Heart left ventricle (tissue), 13 donors: ENCODE measurements at regions not wholly inside any gene's neighbourhood (a gene's known extent, or its start where the extent isn't known, plus 50 kb on each side); places are given as distances from the start of the nearest gene placed in this dataset.

ENCODE experiments used
- POLR2A ChIP-seq, 2 donors: fragments of 450-650 bp; IDR thresholded peaks; one replicate each; pipeline ENCODE4 v1.6.1; 2017; ENCODE audit warnings: antibody characterized with exemption in 2 of 2, mild to moderate bottlenecking in 2 of 2, moderate library complexity in 2 of 2
- TF ChIP-seq, protein P1 (sequence below), 12 donors: fragments of 200-600 bp; sonication (generic) in 4 of 12; IDR thresholded peaks; one replicate each; pipeline versions ENCODE4 v1.5.0 to v1.8.0; 2018 to 2022; ENCODE audit warnings: antibody characterized with exemption in 12 of 12, mild to moderate bottlenecking in 5 of 12
- donor health status: ischemic (EF 13 %, LVEDD 7.1; RV severe dilation, severe dysfunction).
- donor health status: DM: no; HTN: yes; CAD: no.
- donor health status: DM: no; HTN: no; CAD: no.
- donor health status: ischemic (EF 25% LVEDD 6.9; RV normal size, moderate dysfunction).
- donor health status: ischemic (EF 25% LVEDD 5.7; RV mildly dilated, moderate dysfunction).
- donor health status: ischemic (EF 35%, LVEDD 5.7; RV mildly dilated, moderate dysfunction).
- donor health status: nonischemic (EF 11% LVEDD 7.7; RV severe dilation, severe dysfunction).
- donor health status: DM: yes; HTN: yes; CAD: no.
- donor health status: PGD.
- donor health status: ischemic (EF 29% LVEDD 5.4; RV normal size, mild dysfunction).
- donor health status: nonischemic (EF 23%, LVEDD 6.1; RV moderate dilation, normal function).

DNA sequence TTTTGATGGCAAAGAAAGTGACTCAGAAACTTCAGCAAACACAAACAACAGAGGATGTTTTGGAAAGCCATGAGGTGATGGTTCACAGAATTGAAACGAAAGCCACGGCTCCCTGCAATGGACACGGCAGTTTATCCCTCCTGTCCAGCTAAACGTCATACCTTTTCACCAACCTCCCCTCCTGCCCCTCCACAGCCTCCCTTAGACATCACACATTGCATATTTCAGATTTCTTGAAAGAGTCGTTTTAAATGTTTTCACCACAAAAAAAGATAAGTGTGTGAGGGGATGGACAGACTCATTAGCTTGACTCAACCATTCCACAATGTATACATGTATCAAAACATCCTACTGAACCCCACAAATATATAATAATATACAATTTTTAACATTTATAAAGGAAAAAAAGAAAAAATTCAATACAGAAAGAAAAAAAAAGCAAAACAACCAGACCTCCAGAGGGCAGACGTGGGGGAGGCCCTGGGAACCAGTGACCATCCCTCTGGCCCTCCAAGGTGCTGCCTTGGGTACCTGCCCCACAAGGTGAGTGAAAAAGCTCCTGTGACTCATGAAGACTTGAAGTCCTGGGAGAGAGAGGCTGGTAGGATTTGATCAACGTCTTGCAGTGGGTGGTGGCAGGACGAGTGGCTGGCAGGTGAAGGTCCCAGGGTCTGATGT lies 117.2 kb upstream of the THBS2 start:
- TF ChIP-seq, protein P1, sequence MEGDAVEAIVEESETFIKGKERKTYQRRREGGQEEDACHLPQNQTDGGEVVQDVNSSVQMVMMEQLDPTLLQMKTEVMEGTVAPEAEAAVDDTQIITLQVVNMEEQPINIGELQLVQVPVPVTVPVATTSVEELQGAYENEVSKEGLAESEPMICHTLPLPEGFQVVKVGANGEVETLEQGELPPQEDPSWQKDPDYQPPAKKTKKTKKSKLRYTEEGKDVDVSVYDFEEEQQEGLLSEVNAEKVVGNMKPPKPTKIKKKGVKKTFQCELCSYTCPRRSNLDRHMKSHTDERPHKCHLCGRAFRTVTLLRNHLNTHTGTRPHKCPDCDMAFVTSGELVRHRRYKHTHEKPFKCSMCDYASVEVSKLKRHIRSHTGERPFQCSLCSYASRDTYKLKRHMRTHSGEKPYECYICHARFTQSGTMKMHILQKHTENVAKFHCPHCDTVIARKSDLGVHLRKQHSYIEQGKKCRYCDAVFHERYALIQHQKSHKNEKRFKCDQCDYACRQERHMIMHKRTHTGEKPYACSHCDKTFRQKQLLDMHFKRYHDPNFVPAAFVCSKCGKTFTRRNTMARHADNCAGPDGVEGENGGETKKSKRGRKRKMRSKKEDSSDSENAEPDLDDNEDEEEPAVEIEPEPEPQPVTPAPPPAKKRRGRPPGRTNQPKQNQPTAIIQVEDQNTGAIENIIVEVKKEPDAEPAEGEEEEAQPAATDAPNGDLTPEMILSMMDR (IDR thresholded peaks at IDR 0.05): no peak
- TF ChIP-seq POLR2A (IDR thresholded peaks at IDR 0.05): no peak
